A549 (cell line): ENCODE measurements at regions not wholly inside any gene's neighbourhood (a gene's known extent, or its start where the extent isn't known, plus 50 kb on each side); places are given as distances from the start of the nearest gene placed in this dataset.

Source experiments
- ATAC-seq, 2 experiments: fragments of 200-7000 bp in 1 of 2; fragments of >200 bp in 1 of 2; cut with Nextera tagmentation in 1 of 2; cut with Tn5 transposase in 1 of 2; 3 replicates each; pipeline versions ENCODE4 v1.8.0 to v1.9.1; 2018 to 2020; ENCODE audit warnings: mild to moderate bottlenecking in 1 of 2, moderate library complexity in 1 of 2
- CTCF ChIA-PET: fragments of 300-600 bp; sonication (Branson Sonifier 250); formaldehyde crosslinking; extraction: SDS; loops from one replicate; lab custom pipeline; 2021; ENCODE audit warnings: antibody characterized with exemption, inconsistent platforms; lab: Yijun Ruan, JAX
- POLR2A ChIA-PET: fragments of 350-600 bp; formaldehyde crosslinking; extraction: SDS; loops from one replicate; lab custom pipeline; 2021; ENCODE audit warnings: antibody characterized with exemption, inconsistent platforms; lab: Yijun Ruan, JAX
- DNase-seq, 2 experiments: peaks; one replicate each; pipeline versions ENCODE4 v3.0.0 to v3.0.0-alpha.2; 2011 to 2016; ENCODE audit warnings: low read depth in 1 of 2, low spot score in 1 of 2
- FAIRE-seq: peaks from 2 replicates; lab custom pipeline; 2011; peaks lifted over from hg19 to GRCh38; lab: Jason Lieb, UNC
- H3K27ac ChIP-seq, 2 experiments: fragments of >200 bp; sonication (Bioruptor Twin); formaldehyde crosslinking; 3 replicates each; pipeline ENCODE4 v1.5.1; 2016 to 2017
- H3K4me1 ChIP-seq: fragments of >200 bp; sonication (Bioruptor Twin); formaldehyde crosslinking; 3 replicates; pipeline ENCODE4 v1.6.1; 2016
- H3K4me2 ChIP-seq: fragments of >200 bp; sonication (Bioruptor Twin); formaldehyde crosslinking; 3 replicates; pipeline ENCODE4 v1.6.1; 2016
- H3K4me3 ChIP-seq: fragments of >200 bp; sonication (Bioruptor Twin); formaldehyde crosslinking; 3 replicates; pipeline ENCODE4 v1.5.1; 2016
- H3K9me3 ChIP-seq: fragments of >200 bp; sonication (Bioruptor Twin); formaldehyde crosslinking; 3 replicates; pipeline ENCODE4 v1.6.1; 2016
- CBX8 ChIP-seq: fragments of 200-600 bp; sonication (generic); IDR thresholded peaks from 2 replicates; pipeline ENCODE4 v1.6.1; 2016
- CEBPB ChIP-seq, 2 experiments: fragments of >200 bp in 1 of 2; sonication (Bioruptor Twin) in 1 of 2; formaldehyde crosslinking in 1 of 2; IDR thresholded peaks; 2 replicates each; pipeline ENCODE4 v1.6.1; 2012 to 2016
- CHD4 ChIP-seq: fragments of 200-600 bp; sonication (generic); IDR thresholded peaks from 2 replicates; pipeline ENCODE4 v1.6.1; 2016; ENCODE audit warnings: antibody characterized with exemption, mild to moderate bottlenecking, borderline replicate concordance
- CTCF ChIP-seq: fragments of >200 bp; sonication (Bioruptor Twin); formaldehyde crosslinking; IDR thresholded peaks from 3 replicates; pipeline ENCODE4 v1.5.1; 2016
- ELK1 ChIP-seq: fragments of 150-350 bp; IDR thresholded peaks from 2 replicates; pipeline ENCODE4 v1.6.1; 2014; ENCODE audit warnings: low read depth, mild to moderate bottlenecking, low read length
- EP300 ChIP-seq, 2 experiments: fragments of >200 bp; sonication (Bioruptor Twin); formaldehyde crosslinking; IDR thresholded peaks; 2 replicates in 1 of 2; 3 replicates in 1 of 2; pipeline ENCODE4 v1.6.1; 2016 to 2017
- ESRRA ChIP-seq: fragments of 150-350 bp; IDR thresholded peaks from 2 replicates; pipeline ENCODE4 v1.6.1; 2014; ENCODE audit warnings: mild to moderate bottlenecking, low read length, borderline replicate concordance
- FOSB ChIP-seq: fragments of 250-450 bp; sonication (Bioruptor Pico); IDR thresholded peaks from 2 replicates; pipeline ENCODE4 v1.5.0; 2020; ENCODE audit warnings: mild to moderate bottlenecking, moderate library complexity
- FOXS1 ChIP-seq: fragments of 250-450 bp; sonication (Bioruptor Pico); IDR thresholded peaks from 2 replicates; pipeline ENCODE4 v1.5.0; 2020; ENCODE audit warnings: mild to moderate bottlenecking, moderate library complexity
- HES2 ChIP-seq: fragments of >200 bp; sonication (Bioruptor Twin); formaldehyde crosslinking; IDR thresholded peaks from 2 replicates; pipeline ENCODE4 v1.6.1; 2016
- HEYL ChIP-seq: fragments of 250-450 bp; sonication (Bioruptor Pico); IDR thresholded peaks from 2 replicates; pipeline ENCODE4 v1.8.0; 2021; ENCODE audit warnings: mild to moderate bottlenecking, moderate library complexity
- HMGXB4 ChIP-seq: fragments of 250-450 bp; sonication (Bioruptor Pico); IDR thresholded peaks from 2 replicates; pipeline ENCODE4 v1.5.0; 2021; ENCODE audit warnings: mild to moderate bottlenecking, moderate library complexity, borderline replicate concordance
- HOXA7 ChIP-seq: fragments of 250-450 bp; sonication (Bioruptor Pico); IDR thresholded peaks from 2 replicates; pipeline ENCODE4 v1.5.0; 2020; ENCODE audit warnings: mild to moderate bottlenecking, moderate library complexity
- HOXB13 ChIP-seq: fragments of 250-450 bp; sonication (Bioruptor Pico); IDR thresholded peaks from 2 replicates; pipeline ENCODE4 v1.5.0; 2020; ENCODE audit warnings: low read depth, mild to moderate bottlenecking, moderate library complexity
- JUNB ChIP-seq: fragments of >200 bp; sonication (Bioruptor Twin); formaldehyde crosslinking; IDR thresholded peaks from 2 replicates; pipeline ENCODE4 v1.6.1; 2016
- KDM1A ChIP-seq: fragments of 200-600 bp; sonication (generic); IDR thresholded peaks from 2 replicates; pipeline ENCODE4 v1.6.1; 2016; ENCODE audit warnings: low read depth, mild to moderate bottlenecking
- KDM5A ChIP-seq: fragments of 200-600 bp; sonication (generic); IDR thresholded peaks from 2 replicates; pipeline ENCODE4 v1.6.1; 2016; ENCODE audit warnings: antibody characterized with exemption, mild to moderate bottlenecking
- MAFK ChIP-seq: fragments of 450-650 bp; IDR thresholded peaks from 2 replicates; pipeline ENCODE4 v1.6.1; 2014; ENCODE audit not compliant: partially characterized antibody
- NPAS2 ChIP-seq: fragments of 250-450 bp; sonication (Bioruptor Pico); IDR thresholded peaks from 2 replicates; pipeline ENCODE4 v1.8.0; 2022; ENCODE audit warnings: mild to moderate bottlenecking, moderate library complexity, borderline replicate concordance
- NR3C1 ChIP-seq: fragments of >200 bp; sonication (Bioruptor Twin); formaldehyde crosslinking; IDR thresholded peaks from 3 replicates; pipeline ENCODE4 v1.6.1; 2017
- POLR2A ChIP-seq: IDR thresholded peaks from 2 replicates; pipeline ENCODE4 v1.6.1; 2012; ENCODE audit warnings: mild to moderate bottlenecking, low read length
- RNF2 ChIP-seq: fragments of 200-600 bp; sonication (generic); IDR thresholded peaks from 2 replicates; pipeline ENCODE4 v1.6.1; 2016; ENCODE audit warnings: low read depth, mild to moderate bottlenecking, antibody characterized with exemption, moderate library complexity, borderline replicate concordance
- TFCP2L1 ChIP-seq: fragments of 250-450 bp; sonication (Bioruptor Pico); IDR thresholded peaks from 2 replicates; pipeline ENCODE4 v1.5.0; 2021; ENCODE audit warnings: mild to moderate bottlenecking
- USF2 ChIP-seq: fragments of 450-650 bp; IDR thresholded peaks from 2 replicates; pipeline ENCODE4 v1.6.1; 2014; ENCODE audit warnings: antibody characterized with exemption
- WGBS: methylation state at CpG from one replicate; pipeline ENCODE4 v1.1.6; 2017; ENCODE audit errors: missing lambda C conversion rate; 5-methylcytosine and 5-hydroxymethylcytosine counted together

GRCh38 chr4:138658518-138658917, 357.1 kb upstream of the NOCT start:
- ChIA-PET POLR2A (no interaction called here), CTCF (interaction anchor here (1.2 kb wide), 1 partner anchor 22 kb away, joined by 3 read pairs; no protein-coding TSS in a partner anchor)
- no peaks in the 10 kb centered on the region for H3K9me3 ChIP-seq
- TF ChIP-seq CEBPB (IDR thresholded peaks at IDR 0.05) (no peak), RNF2 (no peak), ESRRA (no peak), MAFK (no peak), HOXA7 (CRISPR knock-in tag) (no peak), FOSB (no peak), HES2 (no peak), FOXS1 (CRISPR knock-in tag) (no peak), CBX8 (no peak), NPAS2 (CRISPR knock-in tag) (no peak), KDM1A (no peak), JUNB (no peak), HEYL (CRISPR knock-in tag) (no peak), POLR2A (no peak), USF2 (no peak), NR3C1 (no peak), HOXB13 (CRISPR knock-in tag) (no peak), EP300 (IDR thresholded peaks at IDR 0.05) (no peak)
- H3K4me2 ChIP-seq: no peak overlapping the region
- FAIRE-seq (no peak), DNase-seq (no peak), ATAC-seq (no peak)
- WGBS: 26% methylated on average over 2 of the region's 2 CpGs
- no peaks in the 10 kb centered on the region for H3K4me1 ChIP-seq
- H3K4me3 ChIP-seq: no peak overlapping the region
- no peak overlapping the region for H3K27ac ChIP-seq

GRCh38 chr4:138656990-138657389, 358.6 kb upstream of the NOCT start:
- ChIA-PET CTCF (no interaction called here), POLR2A (no interaction called here)
- Histone ChIP-seq H3K4me1 (no peaks in the 10 kb centered on the region), H3K4me3 (no peak overlapping the region), H3K9me3 (no peaks in the 10 kb centered on the region), H3K27ac (no peak overlapping the region), H3K4me2 (no peak overlapping the region)
- ATAC-seq: no peak
- DNase-seq: no peak
- TF ChIP-seq CHD4 (no peak), ELK1 (no peak), HMGXB4 (CRISPR knock-in tag) (no peak), HEYL (CRISPR knock-in tag) (no peak), CTCF (no peak), TFCP2L1 (CRISPR knock-in tag) (no peak), KDM5A (no peak)
- WGBS: 66% methylated on average over 3 of the region's 3 CpGs
- FAIRE-seq: no peak
